DMS 273 (cell line): ENCODE measurements at regions not wholly inside any gene's neighbourhood (a gene's known extent, or its start where the extent isn't known, plus 50 kb on each side); places are given as distances from the start of the nearest gene placed in this dataset.
"Not testable (repeated sequence)": the region's sequence is repeated elsewhere in the genome, so short reads cannot be mapped to it uniquely, and the experiment has no call there.

Source experiments
- DNase-seq: peaks from one replicate; lab custom pipeline; 2025; ENCODE audit not compliant: unreplicated experiment; lab: John Stamatoyannopoulos, UW

- no peak for DNase-seq
These were observed 322.1 kb upstream of the CCL2 start for GRCh38 chr17:33932996-33933395.

GRCh38 chr17:33933576-33933975, 321.5 kb upstream of the CCL2 start:
- no peak for DNase-seq

DNA sequence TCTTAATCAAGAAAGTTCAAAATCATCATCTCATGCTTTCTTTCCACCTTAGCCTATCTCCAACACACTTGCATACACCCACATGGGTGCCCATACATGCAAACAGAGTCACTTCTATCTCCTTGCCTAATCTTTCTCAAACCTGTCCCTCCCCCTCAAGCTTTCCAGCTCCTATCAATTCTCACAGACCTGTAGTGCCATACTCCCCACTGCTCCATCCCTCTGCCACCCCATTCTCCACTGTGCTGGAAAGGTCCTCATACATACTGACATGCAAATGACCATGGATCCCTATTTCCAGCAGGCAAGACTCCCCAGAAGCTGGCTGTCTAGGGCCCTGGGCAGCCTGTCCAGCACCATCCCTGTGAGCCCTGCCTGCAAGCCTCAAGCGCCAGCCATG, 320.4 kb upstream of the CCL2 start:
- DNase-seq = no peak

DNA sequence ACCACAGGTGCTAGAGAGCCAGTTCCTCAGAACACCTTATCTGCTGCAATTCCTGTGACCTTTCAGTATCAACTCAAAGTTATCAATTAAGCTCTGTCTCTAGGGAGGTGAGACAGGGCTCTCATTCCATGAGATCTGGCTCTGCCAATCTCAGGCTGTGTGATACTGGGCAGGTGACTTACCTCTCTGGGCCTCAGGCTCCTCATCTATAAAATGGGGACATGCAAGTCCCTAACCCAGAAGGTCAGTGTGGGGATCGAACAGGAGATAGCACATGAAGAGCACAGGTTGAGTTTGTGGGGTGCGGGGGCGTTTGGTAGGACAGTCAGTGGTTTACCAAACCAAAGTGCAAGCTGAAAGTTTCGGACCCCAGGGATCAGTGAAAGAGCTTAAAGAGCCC, 319.3 kb upstream of the CCL2 start:
- DNase-seq = no peak

GRCh38 chr17:33936764-33937163, 318.3 kb upstream of the CCL2 start:
- DNase-seq = no peak

- DNase-seq = no peak
These were observed 315.1 kb upstream of the CCL2 start for GRCh38 chr17:33939959-33940358.

DNA sequence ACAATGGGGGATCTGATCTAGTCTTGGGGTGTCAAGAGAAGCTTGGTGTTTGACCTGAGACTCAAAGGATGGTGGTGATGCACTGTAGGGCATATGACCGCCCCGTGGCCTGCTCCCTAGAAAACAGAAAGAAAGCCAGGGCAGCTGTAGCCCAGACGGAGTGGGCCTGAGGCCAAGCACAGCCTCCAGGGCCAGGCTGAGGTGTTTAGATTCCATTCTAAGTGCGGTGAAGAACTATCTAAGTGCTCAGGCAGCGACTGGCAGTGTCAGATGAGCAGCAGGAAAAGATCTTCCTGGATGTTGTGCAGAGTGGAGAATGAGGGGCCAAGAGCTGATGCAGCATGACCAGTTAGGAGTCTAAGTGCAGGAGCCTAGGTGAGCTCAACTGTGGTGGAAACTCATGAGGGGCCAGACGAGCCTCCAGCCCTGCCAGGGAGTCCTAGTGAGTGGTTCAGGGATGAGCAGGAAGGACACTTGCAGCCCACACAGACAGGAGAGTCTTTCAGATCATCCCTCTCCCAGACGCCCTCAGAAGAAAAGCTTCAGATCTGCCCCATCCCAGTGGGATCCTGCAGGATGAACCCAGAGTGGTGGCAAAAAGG, 314.2 kb upstream of the CCL2 start:
- DNase-seq = peak; percentile 15

DNA sequence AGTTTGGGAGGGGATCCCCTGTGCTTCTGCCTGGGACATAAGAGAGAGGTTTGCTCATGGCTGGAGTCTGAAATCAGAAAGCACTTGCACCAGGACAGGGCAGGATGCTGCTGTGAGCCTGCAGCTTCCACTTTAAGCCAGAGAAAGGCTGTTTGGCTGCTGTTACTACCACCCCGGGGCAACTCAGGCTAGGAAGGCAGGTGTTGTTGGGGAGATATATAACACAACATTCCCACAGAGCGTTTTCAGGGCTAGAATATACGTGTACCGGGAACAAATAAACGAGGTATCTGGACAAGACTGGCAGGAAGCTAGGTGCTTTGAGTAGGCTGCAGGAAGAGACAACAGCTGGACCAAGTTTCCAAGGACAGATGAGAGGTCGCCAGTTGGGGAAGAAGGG, 313.3 kb upstream of the CCL2 start:
- no peak for DNase-seq

DNA sequence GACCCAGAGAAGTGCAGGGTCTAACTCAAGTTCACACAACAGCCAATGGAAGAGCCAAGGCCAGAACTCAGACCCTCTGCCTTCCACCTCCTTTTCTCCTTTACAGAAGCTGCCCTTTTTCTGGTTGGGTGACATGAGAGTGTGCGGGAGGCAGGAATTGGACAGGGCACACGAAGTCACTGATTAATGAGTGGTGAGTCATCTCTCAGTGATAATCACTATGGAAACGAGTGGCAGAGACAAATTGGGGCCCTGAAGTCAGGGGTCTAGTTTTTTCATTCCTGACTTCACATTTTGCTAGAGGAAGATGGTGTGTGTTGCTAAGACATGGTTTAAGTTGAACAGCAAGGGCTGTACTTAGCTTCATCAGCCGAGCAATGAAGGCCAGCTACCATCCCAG, 312.7 kb upstream of the CCL2 start:
- peak; percentile 7 for DNase-seq

DNA sequence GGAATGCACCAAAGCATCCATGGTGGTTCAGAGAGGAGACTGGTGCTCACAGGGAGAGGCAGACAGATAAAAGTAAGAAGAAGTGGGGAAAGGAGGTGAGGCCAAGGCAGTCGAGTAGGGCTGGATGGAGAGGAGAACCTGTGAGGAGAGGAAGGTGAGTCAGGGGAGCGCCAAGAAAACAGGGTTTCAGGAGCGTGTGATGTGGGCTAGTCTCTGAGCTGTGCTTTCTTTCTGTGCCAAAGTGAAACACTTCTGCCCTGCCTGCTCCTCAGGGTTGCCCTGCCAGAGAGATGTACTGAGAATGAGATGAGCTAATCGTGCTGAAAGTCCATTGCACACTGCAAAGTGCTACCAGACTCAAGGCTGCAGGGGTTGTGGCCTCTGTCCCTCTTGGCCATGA, 310.7 kb upstream of the CCL2 start:
- no peak for DNase-seq

DNA sequence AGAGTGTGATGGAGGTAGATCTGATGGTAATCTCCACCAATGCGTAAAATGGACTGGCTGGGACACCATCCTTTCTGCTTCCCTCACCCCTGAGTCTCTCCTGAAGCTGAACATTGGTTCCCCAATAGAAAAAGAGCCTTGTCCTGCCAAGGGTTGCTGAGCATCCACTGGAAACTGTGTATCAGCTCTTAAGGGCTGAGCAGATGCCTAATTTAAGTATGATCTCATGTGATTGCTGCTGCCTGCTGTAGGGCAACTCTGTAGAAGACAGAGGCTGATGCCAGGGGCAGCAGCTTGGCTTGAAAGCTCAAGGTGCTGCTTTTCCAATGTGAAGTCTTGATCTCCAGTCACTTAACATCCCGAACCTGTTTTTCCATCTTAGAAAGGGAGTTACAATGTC, 310.3 kb upstream of the CCL2 start:
- peak; percentile 40 for DNase-seq

GRCh38 chr17:33945646-33946546, 309.2 kb upstream of the CCL2 start:
- DNase-seq = no peak

GRCh38 chr17:33947762-33948161, 307.3 kb upstream of the CCL2 start:
- no peak for DNase-seq

DNA sequence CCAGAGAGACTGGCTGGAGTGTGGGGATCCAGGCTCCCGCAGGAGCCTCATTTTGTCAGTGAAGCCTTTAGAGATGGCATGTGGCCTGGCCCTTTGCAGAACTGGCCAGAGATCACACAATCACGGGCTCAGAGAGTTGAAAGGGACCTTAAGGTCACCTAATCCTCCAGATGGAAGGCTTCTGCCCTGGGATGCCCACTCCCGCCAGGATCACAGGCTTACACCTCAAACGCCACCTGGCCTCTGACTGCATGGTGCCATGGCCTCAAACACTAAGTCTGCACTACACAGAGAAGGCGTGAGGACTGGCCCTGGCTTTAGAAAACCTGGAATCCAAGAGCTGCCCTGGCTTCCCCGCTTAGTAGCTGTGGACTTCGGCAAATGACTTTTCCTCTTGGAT, 306.8 kb upstream of the CCL2 start:
- no peak for DNase-seq

DNA sequence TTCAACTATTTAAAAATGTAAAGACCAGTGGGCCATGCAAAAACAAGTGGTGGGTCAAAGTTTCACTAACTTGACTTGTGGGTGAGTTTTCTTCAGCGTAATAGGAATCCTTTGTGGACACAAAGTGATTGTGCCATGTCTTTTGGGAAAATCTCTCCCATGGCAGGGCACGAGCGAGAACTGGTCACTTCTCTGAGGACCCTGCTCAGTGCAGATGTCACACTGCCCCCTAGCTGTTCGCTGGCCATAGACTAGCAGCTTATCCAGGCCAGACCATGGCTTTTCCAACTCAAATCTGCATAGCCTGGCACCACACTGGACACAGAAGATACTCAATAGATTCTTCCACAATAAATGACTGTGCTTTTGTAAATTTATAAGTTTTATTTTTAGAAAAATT, 306.0 kb upstream of the CCL2 start:
- DNase-seq = no peak

DNA sequence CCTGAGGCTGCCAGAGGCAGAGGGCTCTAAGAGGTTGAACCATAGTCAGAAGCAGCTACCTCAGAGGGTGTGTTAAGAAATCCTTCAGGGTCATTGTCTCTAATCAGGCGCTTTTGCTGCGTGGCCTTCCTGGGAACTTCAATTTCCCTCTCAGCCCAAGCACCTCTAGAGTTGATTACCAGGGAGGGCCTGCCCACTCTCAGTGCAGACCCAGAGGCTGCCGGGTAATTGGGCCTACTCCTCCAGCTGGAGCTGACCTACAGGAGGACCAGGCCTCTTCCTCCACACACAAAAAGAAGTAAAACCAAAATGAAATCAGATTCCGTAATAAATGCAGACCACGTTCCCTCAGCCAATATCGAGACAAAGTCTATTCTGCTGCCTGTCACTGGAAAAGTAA, 305.0 kb upstream of the CCL2 start:
- no peak for DNase-seq

DNA sequence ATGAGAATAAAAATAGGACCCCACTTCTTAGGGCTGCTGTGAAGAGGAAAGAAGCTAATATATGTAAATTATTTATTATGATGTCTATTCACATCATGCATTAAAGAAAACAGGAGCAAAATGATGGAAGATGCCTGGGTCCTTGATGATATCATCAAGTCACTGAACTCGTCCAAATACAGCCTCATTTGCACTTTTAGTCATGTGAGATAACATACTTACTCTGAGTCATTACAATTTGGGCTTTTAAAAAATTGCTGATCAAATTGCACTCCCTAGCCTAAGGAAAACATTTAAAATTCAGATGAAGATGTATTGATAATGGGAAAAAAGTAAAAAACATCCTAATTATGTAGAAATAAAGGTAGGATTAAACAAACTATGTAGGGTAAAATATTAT, 302.7 kb upstream of the CCL2 start:
- DNase-seq = no peak

DNA sequence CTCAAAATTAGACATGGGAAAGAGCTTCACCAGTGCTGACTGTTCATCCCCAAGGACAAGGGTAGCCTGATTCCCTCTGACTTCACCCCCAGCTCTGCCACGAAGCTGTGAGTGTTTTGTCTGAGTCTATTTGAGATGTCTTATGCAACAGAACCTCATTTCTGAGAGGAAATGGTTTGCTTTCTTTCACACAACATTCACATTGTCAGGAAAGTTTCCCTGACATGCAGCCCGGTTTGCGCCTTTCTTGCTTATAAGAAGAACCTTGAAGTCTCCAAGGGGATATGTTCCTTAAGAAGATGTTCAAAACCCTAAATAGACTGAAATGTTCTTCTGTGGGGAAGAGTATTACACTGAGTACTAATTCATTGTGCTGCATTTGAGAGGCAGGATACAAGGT, 300.5 kb upstream of the CCL2 start:
- no peak for DNase-seq

DNA sequence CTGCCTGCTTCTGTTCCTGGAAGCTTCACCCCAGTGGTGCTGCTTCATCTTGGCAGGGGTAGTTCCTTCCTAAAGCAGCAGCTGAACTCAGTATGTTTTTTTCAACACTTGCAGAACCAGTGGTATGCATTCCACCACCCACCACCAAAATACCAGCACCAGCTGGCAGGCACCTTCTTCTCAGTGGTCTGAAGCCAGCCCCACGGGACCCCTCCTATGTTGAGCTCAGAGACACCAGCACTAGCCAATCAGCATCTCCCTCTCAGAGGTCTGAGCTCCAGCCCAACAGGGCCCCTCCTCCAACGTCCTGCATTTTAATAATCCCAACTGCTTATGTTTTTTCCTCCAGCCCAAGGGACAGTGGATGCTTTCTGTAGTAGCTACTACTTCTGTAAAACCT, 299.6 kb upstream of the CCL2 start:
- DNase-seq = peak; percentile 67

GRCh38 chr17:33959098-33959497, 296.0 kb upstream of the CCL2 start:
- DNase-seq = not testable (repeated sequence)

DNA sequence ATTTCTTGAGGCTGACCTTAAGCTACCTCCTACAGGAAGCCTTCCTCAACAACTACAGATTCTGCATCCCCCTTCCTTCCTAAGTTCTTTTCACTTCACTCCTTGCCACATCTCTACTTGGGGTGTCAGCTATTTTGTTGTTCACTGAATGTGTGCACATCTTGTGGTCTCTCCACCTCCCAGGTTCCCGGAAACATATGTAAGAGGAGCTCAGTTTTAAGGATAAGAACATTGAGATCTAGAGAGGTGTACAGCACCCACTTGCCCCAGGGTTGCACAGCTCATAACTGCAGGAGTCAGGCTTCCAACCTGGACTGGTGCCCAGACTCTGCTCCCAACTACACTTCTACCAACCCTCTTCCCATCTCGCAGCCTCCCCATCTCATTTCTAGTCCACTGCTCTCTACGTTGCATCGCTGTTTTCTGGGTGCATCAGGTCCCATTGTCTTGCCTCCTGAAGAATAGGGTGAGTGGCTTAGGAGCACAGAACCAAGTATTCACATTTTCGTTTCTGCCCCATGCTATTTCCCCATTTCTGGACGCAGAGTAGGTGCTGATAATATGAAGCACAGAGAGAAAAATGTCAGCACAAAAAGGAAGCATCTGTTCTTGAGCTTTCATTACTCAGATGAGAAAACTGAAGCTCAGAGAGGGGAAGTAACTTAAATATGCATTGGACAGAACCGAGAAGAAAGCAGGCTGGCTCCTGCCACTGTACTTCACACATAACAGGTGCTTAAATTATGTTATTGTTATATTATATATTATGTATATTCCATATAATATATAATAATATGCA, 292.0 kb upstream of the CCL2 start:
- peak; percentile 21 for DNase-seq
